MCF 10A (cell line): ENCODE measurements at regions not wholly inside any gene's neighbourhood (a gene's known extent, or its start where the extent isn't known, plus 50 kb on each side); places are given as distances from the start of the nearest gene placed in this dataset.
"Not testable (repeated sequence)": the region's sequence is repeated elsewhere in the genome, so short reads cannot be mapped to it uniquely, and the experiment has no call there.

Experiments used
- BruUV-seq: library from RNA; stranded (reverse); fragments of 400-500 nt; replicated peaks from 2 replicates; lab custom pipeline; 2021; lab: Mats Ljungman, UMichigan
- CTCF ChIA-PET: fragments of 300-600 bp; sonication (Branson Sonifier 250); formaldehyde crosslinking; extraction: SDS; loops from one replicate; lab custom pipeline; 2021; ENCODE audit warnings: antibody characterized with exemption, inconsistent platforms; lab: Yijun Ruan, JAX
- POLR2A ChIA-PET: fragments of 300-600, 350-650 bp; sonication (Branson Sonifier 250); formaldehyde crosslinking; extraction: SDS; loops from one replicate; lab custom pipeline; 2020; ENCODE audit warnings: antibody characterized with exemption, inconsistent platforms; lab: Yijun Ruan, JAX
- DNase-seq: peaks from one replicate; pipeline ENCODE4 v3.0.0-alpha.2; 2018; ENCODE audit not compliant: unreplicated experiment
- H3K27ac Mint-ChIP-seq: one replicate; pipeline ENCODE4 v1.8.0; 2022; ENCODE audit warnings: mild to moderate bottlenecking, low read depth, mixed read lengths; ENCODE audit not compliant: unreplicated experiment
- H3K27me3 Mint-ChIP-seq: one replicate; pipeline ENCODE4 v1.8.0; 2022; ENCODE audit warnings: mixed read lengths; ENCODE audit not compliant: insufficient read depth, unreplicated experiment
- H3K36me3 Mint-ChIP-seq: one replicate; pipeline ENCODE4 v1.8.0; 2022; ENCODE audit warnings: mild to moderate bottlenecking, moderate library complexity, mixed read lengths; ENCODE audit not compliant: insufficient read depth, unreplicated experiment
- H3K4me1 Mint-ChIP-seq: one replicate; pipeline ENCODE4 v1.8.0; 2022; ENCODE audit warnings: mixed read lengths; ENCODE audit not compliant: insufficient read depth, unreplicated experiment
- H3K4me3 Mint-ChIP-seq: one replicate; pipeline ENCODE4 v1.8.0; 2022; ENCODE audit warnings: mild to moderate bottlenecking, moderate library complexity, mixed read lengths; ENCODE audit not compliant: unreplicated experiment
- H3K9me3 Mint-ChIP-seq: one replicate; pipeline ENCODE4 v1.8.0; 2022; ENCODE audit warnings: mixed read lengths; ENCODE audit not compliant: unreplicated experiment
- intact Hi-C: fragments of 100-400 bp; cut with micrococcal nuclease; formaldehyde crosslinking; loops from 2 replicates; pipeline ENCODE4 v1.14.1; 2022
- TF ChIP-seq, protein P1 (sequence below): fragments of 200-600 bp; IDR thresholded peaks from one replicate; pipeline ENCODE4 v1.8.0; 2022; ENCODE audit warnings: antibody characterized with exemption, mild to moderate bottlenecking; ENCODE audit not compliant: unreplicated experiment

DNA sequence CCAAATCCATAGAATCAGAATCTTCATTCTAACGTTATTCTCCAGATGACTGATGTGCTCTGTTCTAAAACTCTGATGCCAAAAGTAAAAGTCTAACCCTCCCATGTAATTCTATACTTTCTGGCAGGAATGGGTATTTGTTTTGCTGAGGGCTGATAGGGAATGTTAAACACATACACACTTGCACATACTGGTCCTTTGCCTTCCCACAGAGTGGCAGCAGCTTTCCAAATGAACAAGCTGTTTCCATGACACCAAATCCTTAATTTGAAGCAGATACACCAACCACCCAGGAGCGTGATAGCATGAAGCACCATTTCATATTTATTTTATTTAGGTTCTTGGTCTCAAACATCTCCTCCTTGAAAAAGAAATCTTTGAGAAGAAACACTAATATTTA is 155.5 kb upstream of the PRDX4 start:
- H3K4me1 Mint-ChIP-seq = no peaks in the 10 kb centered on the region
- H3K27me3 Mint-ChIP-seq = peaks cover 71% of the 10 kb centered on the region
- ChIA-PET POLR2A (no interaction called here), CTCF (no interaction called here)
- H3K36me3 Mint-ChIP-seq = no peaks in the 10 kb centered on the region
- BruUV-seq = no TSS peak
- H3K9me3 Mint-ChIP-seq = no peaks in the 10 kb centered on the region
- intact Hi-C loops = no loop called here
- no peak overlapping the region for H3K27ac Mint-ChIP-seq
- no peak overlapping the region for H3K4me3 Mint-ChIP-seq
- no peak for DNase-seq
- TF ChIP-seq, protein P1, sequence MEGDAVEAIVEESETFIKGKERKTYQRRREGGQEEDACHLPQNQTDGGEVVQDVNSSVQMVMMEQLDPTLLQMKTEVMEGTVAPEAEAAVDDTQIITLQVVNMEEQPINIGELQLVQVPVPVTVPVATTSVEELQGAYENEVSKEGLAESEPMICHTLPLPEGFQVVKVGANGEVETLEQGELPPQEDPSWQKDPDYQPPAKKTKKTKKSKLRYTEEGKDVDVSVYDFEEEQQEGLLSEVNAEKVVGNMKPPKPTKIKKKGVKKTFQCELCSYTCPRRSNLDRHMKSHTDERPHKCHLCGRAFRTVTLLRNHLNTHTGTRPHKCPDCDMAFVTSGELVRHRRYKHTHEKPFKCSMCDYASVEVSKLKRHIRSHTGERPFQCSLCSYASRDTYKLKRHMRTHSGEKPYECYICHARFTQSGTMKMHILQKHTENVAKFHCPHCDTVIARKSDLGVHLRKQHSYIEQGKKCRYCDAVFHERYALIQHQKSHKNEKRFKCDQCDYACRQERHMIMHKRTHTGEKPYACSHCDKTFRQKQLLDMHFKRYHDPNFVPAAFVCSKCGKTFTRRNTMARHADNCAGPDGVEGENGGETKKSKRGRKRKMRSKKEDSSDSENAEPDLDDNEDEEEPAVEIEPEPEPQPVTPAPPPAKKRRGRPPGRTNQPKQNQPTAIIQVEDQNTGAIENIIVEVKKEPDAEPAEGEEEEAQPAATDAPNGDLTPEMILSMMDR = no peak

DNA sequence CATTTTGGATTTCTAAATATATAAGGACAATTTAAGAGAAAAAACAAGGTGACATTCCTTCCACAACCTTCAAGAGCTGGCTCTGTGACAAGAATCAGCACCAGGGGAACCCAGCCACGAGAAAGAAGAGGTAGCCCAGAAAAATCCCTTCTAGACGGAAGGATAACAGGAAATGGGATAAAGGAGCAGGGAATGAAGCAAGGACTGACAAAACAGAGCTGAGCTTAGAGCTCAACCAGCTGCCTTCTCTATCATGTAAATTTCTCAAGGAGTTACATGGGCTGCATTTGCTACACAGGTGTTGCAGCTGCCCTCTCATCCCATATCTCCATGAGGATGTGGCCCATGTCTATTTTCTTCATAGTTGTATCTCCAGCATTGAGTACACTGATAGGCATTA is 154.2 kb upstream of the PRDX4 start:
- H3K27ac Mint-ChIP-seq = no peak overlapping the region
- intact Hi-C loops = no loop called here
- DNase-seq = no peak
- H3K9me3 Mint-ChIP-seq = no peaks in the 10 kb centered on the region
- no TSS peak for BruUV-seq
- POLR2A ChIA-PET = no interaction called here
- H3K4me1 Mint-ChIP-seq = no peaks in the 10 kb centered on the region
- CTCF ChIA-PET = interaction anchor here (0.6 kb wide), 1 partner anchor 230 kb away, joined by 3 read pairs; no protein-coding TSS in a partner anchor
- TF ChIP-seq, protein P1 = no peak
- H3K36me3 Mint-ChIP-seq = no peaks in the 10 kb centered on the region
- peaks cover 63% of the 10 kb centered on the region for H3K27me3 Mint-ChIP-seq
- no peak overlapping the region for H3K4me3 Mint-ChIP-seq

DNA sequence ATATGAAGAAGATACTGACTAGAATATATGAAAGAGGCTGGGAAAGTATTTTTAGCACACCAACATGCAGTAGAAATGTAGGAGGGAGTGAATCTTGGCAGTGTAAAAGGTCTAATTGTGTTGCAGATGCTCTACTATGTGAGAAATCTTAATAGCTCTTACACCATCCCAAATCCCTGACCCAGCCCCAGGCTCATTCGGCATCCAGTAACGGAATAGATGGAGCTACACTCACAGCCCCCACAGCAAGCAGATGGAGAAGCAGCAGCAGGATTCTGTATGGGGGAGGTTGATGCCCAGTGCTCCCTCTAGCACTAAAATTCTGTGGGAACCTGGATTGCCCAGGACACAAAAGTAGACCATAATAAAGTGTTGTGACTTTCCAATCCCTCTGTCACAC is 153.2 kb upstream of the PRDX4 start:
- H3K36me3 Mint-ChIP-seq = no peaks in the 10 kb centered on the region
- CTCF ChIA-PET = no interaction called here
- H3K4me1 Mint-ChIP-seq = no peaks in the 10 kb centered on the region
- TF ChIP-seq, protein P1 = no peak
- POLR2A ChIA-PET = interaction anchor here (0.7 kb wide), 1 partner anchor 10 kb away, joined by 3 read pairs; no protein-coding TSS in a partner anchor
- no peak for DNase-seq
- H3K9me3 Mint-ChIP-seq = no peaks in the 10 kb centered on the region
- no peak overlapping the region for H3K27ac Mint-ChIP-seq
- no TSS peak for BruUV-seq
- peaks cover 63% of the 10 kb centered on the region for H3K27me3 Mint-ChIP-seq
- H3K4me3 Mint-ChIP-seq = no peak overlapping the region
- intact Hi-C loops = no loop called here

DNA sequence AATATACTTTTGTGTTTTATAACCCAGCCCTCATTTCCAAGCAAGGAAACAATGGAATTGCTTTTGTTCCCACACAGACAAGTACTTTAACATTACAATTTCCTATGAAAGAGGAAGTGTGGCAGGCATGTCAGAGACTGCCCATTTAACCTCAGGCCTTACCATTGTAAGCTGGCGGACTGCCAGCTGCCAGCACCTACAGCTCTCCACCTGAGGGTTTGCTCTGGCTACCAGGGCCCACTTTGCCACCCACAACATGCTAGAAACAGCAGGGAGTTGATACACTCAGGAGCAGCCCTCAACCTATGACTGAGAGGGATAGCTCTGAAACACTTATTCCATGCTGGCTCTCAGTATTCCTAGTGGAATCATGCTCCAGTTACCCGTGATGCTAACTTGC is 152.3 kb upstream of the PRDX4 start:
- no peaks in the 10 kb centered on the region for H3K4me1 Mint-ChIP-seq
- ChIA-PET CTCF (interaction anchor here (0.6 kb wide), 1 partner anchor 1379 kb away, joined by 3 read pairs; no protein-coding TSS in a partner anchor), POLR2A (interaction anchor here (0.7 kb wide), 1 partner anchor 11 kb away, joined by 3 read pairs; no protein-coding TSS in a partner anchor)
- no peak overlapping the region for H3K27ac Mint-ChIP-seq
- H3K36me3 Mint-ChIP-seq = no peaks in the 10 kb centered on the region
- peaks cover 62% of the 10 kb centered on the region for H3K27me3 Mint-ChIP-seq
- H3K9me3 Mint-ChIP-seq = no peaks in the 10 kb centered on the region
- H3K4me3 Mint-ChIP-seq = no peak overlapping the region
- no TSS peak for BruUV-seq
- TF ChIP-seq, protein P1 = no peak
- intact Hi-C loops = no loop called here
- peak; percentile 47 for DNase-seq

DNA sequence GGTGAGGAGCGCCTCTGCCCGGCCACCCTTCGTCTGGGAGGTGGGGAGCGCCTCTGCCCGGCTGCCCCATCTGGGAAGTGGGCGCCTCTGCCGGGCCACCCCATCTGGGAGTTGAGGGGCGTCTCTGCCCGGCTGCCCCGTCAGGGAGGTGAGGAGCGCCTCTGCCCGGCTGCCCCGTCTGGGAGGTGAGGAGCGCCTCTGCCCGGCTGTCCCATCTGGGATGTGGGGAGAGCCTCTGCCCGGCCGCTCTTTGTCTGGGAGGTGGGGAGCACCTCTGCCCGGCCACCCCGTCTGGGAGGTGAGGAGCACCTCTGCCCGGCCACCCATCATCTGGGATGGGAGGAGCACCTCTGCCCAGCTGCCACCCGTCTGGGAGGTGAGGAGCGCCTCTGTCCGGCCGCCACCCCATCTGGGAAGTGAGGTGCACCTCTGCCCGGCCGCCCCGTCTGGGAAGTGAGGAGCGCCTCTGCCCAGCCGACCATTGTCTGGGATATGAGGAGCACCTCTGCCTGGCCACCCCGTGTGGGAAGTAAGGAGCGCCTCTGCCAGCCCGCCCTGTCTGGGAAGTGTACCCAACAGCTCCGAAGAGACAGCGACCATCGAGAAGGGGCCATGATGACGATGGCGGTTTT is 144.2 kb upstream of the PRDX4 start:
- H3K4me1 Mint-ChIP-seq, POLR2A ChIA-PET, H3K27ac Mint-ChIP-seq, intact Hi-C loops, H3K4me3 Mint-ChIP-seq, BruUV-seq, H3K36me3 Mint-ChIP-seq, DNase-seq, CTCF ChIA-PET: not testable (repeated sequence)
- H3K9me3 Mint-ChIP-seq = peaks cover 16% of the 10 kb centered on the region
- peaks cover 37% of the 10 kb centered on the region for H3K27me3 Mint-ChIP-seq
